ENCODE measurements at regions not wholly inside any gene's neighbourhood (a gene's known extent, or its start where the extent isn't known, plus 50 kb on each side); places are given as distances from the start of the nearest gene placed in this dataset.

DNA sequence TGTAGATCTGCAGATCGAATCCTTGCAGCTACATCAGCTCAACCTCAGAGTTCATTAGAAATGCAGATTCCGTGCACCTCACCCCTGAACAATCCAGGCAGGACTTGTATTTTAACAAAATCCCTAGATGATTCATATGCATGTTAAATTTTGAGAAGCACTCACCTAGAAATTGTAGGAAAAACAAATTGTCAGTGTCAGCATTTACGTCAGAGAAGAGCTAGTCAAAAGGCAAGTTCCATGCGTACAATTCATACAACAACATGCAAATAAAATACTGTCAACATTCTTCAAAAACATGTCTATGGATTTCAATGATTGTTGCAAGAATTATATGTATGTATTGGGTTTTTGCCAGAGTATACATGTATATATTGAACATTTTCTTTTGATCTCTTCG lies 504.5 kb downstream of the NLGN4X start:
- Histone ChIP-seq H3F3A (ENCODE audit: low read length, unreplicated experiment) (no peaks in the 10 kb centered on the region), H4K20me1 (ENCODE audit: low read length) (no peaks in the 10 kb centered on the region), H3K36me3 (ENCODE audit: low read depth, low read length) (no peaks in the 10 kb centered on the region), H3K4me1 (ENCODE audit: insufficient read depth, low read length) (no peaks in the 10 kb centered on the region), H3K27ac (ENCODE audit: low read length) (no peak overlapping the region), H3K4me2 (ENCODE audit: low read length) (no peak overlapping the region), H2AFZ (ENCODE audit: low read length) (no peak overlapping the region), H3K9ac (ENCODE audit: low read length) (no peak overlapping the region), H3K9me3 (ENCODE audit: low read length) (no peaks in the 10 kb centered on the region), H3K27me3 (ENCODE audit: low read length) (no peaks in the 10 kb centered on the region), H3K4me3 (ENCODE audit: low read length) (no peak overlapping the region), H3K79me2 (ENCODE audit: low read length) (no peaks in the 10 kb centered on the region), H3K9me2 (replicated peaks; ENCODE audit: low read length) (no peaks in the 10 kb centered on the region)
- ATAC-seq (no peak), DNase-seq (no peak)
- intact Hi-C loops (cut with micrococcal nuclease): no loop called here
- no TSS peak for BruUV-seq (replicated peaks)
- CTCF ChIA-PET: no interaction called here
- TF ChIP-seq, protein P1, sequence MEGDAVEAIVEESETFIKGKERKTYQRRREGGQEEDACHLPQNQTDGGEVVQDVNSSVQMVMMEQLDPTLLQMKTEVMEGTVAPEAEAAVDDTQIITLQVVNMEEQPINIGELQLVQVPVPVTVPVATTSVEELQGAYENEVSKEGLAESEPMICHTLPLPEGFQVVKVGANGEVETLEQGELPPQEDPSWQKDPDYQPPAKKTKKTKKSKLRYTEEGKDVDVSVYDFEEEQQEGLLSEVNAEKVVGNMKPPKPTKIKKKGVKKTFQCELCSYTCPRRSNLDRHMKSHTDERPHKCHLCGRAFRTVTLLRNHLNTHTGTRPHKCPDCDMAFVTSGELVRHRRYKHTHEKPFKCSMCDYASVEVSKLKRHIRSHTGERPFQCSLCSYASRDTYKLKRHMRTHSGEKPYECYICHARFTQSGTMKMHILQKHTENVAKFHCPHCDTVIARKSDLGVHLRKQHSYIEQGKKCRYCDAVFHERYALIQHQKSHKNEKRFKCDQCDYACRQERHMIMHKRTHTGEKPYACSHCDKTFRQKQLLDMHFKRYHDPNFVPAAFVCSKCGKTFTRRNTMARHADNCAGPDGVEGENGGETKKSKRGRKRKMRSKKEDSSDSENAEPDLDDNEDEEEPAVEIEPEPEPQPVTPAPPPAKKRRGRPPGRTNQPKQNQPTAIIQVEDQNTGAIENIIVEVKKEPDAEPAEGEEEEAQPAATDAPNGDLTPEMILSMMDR (conservative IDR thresholded peaks at IDR 0.05; ENCODE audit: low read depth, low read length): no peak
- TF ChIP-seq EZH2 (IDR thresholded peaks at IDR 0.05; ENCODE audit: low read length, unreplicated experiment): no peak
- no peak for TF ChIP-seq EZH2phosphoT487 (IDR thresholded peaks at IDR 0.05; ENCODE audit: borderline replicate concordance, low read length)
- POLR2A ChIA-PET (ENCODE audit: unreplicated experiment): no interaction called here

DNA sequence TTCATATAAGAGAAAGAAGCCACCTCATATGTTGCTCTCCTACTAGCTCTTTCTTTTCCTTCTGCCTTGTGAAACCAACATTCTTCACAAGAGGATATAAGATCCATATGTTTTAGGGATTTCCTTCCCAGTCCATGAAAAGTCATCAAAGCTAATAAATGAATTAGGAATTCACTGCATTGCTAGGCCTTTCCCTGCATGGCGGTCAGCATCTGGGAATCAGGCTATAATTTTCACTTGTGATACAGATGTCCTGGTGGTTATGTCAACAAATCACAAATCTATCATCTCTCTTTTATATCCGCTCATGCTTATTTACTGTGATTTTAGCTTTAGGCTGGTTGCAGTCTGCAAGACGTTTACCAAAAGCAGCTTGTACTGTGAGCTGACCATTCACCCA lies 510.0 kb downstream of the NLGN4X start:
- Histone ChIP-seq H3K9me3 (ENCODE audit: low read length) (no peaks in the 10 kb centered on the region), H2AFZ (ENCODE audit: low read length) (no peak overlapping the region), H3K4me1 (ENCODE audit: insufficient read depth, low read length) (no peaks in the 10 kb centered on the region), H3K4me2 (ENCODE audit: low read length) (no peak overlapping the region), H3K79me2 (ENCODE audit: low read length) (no peaks in the 10 kb centered on the region), H3K4me3 (ENCODE audit: low read length) (no peak overlapping the region), H3K27me3 (ENCODE audit: low read length) (no peaks in the 10 kb centered on the region), H4K20me1 (ENCODE audit: low read length) (no peaks in the 10 kb centered on the region), H3K9ac (ENCODE audit: low read length) (no peak overlapping the region), H3K27ac (ENCODE audit: low read length) (no peak overlapping the region), H3K9me2 (replicated peaks; ENCODE audit: low read length) (no peaks in the 10 kb centered on the region), H3K36me3 (ENCODE audit: low read depth, low read length) (no peaks in the 10 kb centered on the region), H3F3A (ENCODE audit: low read length, unreplicated experiment) (no peaks in the 10 kb centered on the region)
- no TSS peak for BruUV-seq (replicated peaks)
- POLR2A ChIA-PET (ENCODE audit: unreplicated experiment): no interaction called here
- CTCF ChIA-PET: no interaction called here
- intact Hi-C loops (cut with micrococcal nuclease): no loop called here
- DNase-seq (no peak), ATAC-seq (no peak)
- TF ChIP-seq, protein P1 (conservative IDR thresholded peaks at IDR 0.05; ENCODE audit: low read depth, low read length): no peak
- TF ChIP-seq EZH2phosphoT487 (IDR thresholded peaks at IDR 0.05; ENCODE audit: borderline replicate concordance, low read length): no peak
- TF ChIP-seq EZH2 (IDR thresholded peaks at IDR 0.05; ENCODE audit: low read length, unreplicated experiment): no peak

DNA sequence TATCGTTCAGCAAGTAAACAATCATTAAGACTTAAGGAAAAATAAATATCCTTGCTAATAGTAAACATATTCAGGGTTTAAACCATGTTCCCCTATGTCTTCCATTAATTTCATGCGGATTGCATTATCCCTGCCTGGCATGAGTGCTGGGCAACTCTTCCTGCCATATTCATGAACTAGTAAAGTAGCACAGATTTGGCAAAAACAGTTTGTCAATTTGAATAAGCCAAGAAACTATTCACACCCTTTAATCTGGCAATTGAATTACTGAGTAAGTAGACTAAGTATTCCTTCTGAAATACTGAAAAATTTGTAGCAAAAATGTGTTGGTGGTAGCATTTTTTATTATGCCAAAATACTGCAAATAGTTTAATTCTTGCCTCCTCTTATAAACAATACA lies 512.0 kb downstream of the NLGN4X start:
- no peak overlapping the region for H3K27ac ChIP-seq (ENCODE audit: low read length)
- no peak overlapping the region for H3K9ac ChIP-seq (ENCODE audit: low read length)
- no peaks in the 10 kb centered on the region for H3K9me3 ChIP-seq (ENCODE audit: low read length)
- no peaks in the 10 kb centered on the region for H3F3A ChIP-seq (ENCODE audit: low read length, unreplicated experiment)
- no peak for TF ChIP-seq EZH2phosphoT487 (IDR thresholded peaks at IDR 0.05; ENCODE audit: borderline replicate concordance, low read length)
- no peak for TF ChIP-seq EZH2 (IDR thresholded peaks at IDR 0.05; ENCODE audit: low read length, unreplicated experiment)
- TF ChIP-seq, protein P1 (conservative IDR thresholded peaks at IDR 0.05; ENCODE audit: low read depth, low read length): no peak
- no TSS peak for BruUV-seq (replicated peaks)
- H3K4me1 ChIP-seq (ENCODE audit: insufficient read depth, low read length): no peaks in the 10 kb centered on the region
- no peaks in the 10 kb centered on the region for H4K20me1 ChIP-seq (ENCODE audit: low read length)
- POLR2A ChIA-PET (ENCODE audit: unreplicated experiment): no interaction called here
- H3K27me3 ChIP-seq (ENCODE audit: low read length): no peaks in the 10 kb centered on the region
- no peak overlapping the region for H2AFZ ChIP-seq (ENCODE audit: low read length)
- H3K4me2 ChIP-seq (ENCODE audit: low read length): no peak overlapping the region
- ATAC-seq (no peak), DNase-seq (no peak)
- H3K4me3 ChIP-seq (ENCODE audit: low read length): no peak overlapping the region
- intact Hi-C loops (cut with micrococcal nuclease): no loop called here
- no peaks in the 10 kb centered on the region for H3K9me2 ChIP-seq (replicated peaks; ENCODE audit: low read length)
- CTCF ChIA-PET: no interaction called here
- no peaks in the 10 kb centered on the region for H3K36me3 ChIP-seq (ENCODE audit: low read depth, low read length)
- H3K79me2 ChIP-seq (ENCODE audit: low read length): no peaks in the 10 kb centered on the region
